A549 (cell line): ENCODE measurements at regions not wholly inside any gene's neighbourhood (a gene's known extent, or its start where the extent isn't known, plus 50 kb on each side); places are given as distances from the start of the nearest gene placed in this dataset.

Experiments used
- ATAC-seq, 2 experiments: fragments of 200-7000 bp in 1 of 2; fragments of >200 bp in 1 of 2; cut with Nextera tagmentation in 1 of 2; cut with Tn5 transposase in 1 of 2; 3 replicates each; pipeline versions ENCODE4 v1.8.0 to v1.9.1; 2018 to 2020; ENCODE audit warnings: mild to moderate bottlenecking in 1 of 2, moderate library complexity in 1 of 2
- CTCF ChIA-PET: fragments of 300-600 bp; sonication (Branson Sonifier 250); formaldehyde crosslinking; extraction: SDS; loops from one replicate; lab custom pipeline; 2021; ENCODE audit warnings: antibody characterized with exemption, inconsistent platforms; lab: Yijun Ruan, JAX
- POLR2A ChIA-PET: fragments of 350-600 bp; formaldehyde crosslinking; extraction: SDS; loops from one replicate; lab custom pipeline; 2021; ENCODE audit warnings: antibody characterized with exemption, inconsistent platforms; lab: Yijun Ruan, JAX
- DNase-seq, 2 experiments: peaks; one replicate each; pipeline versions ENCODE4 v3.0.0 to v3.0.0-alpha.2; 2011 to 2016; ENCODE audit warnings: low read depth in 1 of 2, low spot score in 1 of 2
- FAIRE-seq: peaks from 2 replicates; lab custom pipeline; 2011; peaks lifted over from hg19 to GRCh38; lab: Jason Lieb, UNC
- H3K27ac ChIP-seq, 2 experiments: fragments of >200 bp; sonication (Bioruptor Twin); formaldehyde crosslinking; 3 replicates each; pipeline ENCODE4 v1.5.1; 2016 to 2017
- H3K4me1 ChIP-seq: fragments of >200 bp; sonication (Bioruptor Twin); formaldehyde crosslinking; 3 replicates; pipeline ENCODE4 v1.6.1; 2016
- H3K4me2 ChIP-seq: fragments of >200 bp; sonication (Bioruptor Twin); formaldehyde crosslinking; 3 replicates; pipeline ENCODE4 v1.6.1; 2016
- H3K4me3 ChIP-seq: fragments of >200 bp; sonication (Bioruptor Twin); formaldehyde crosslinking; 3 replicates; pipeline ENCODE4 v1.5.1; 2016
- H3K9me3 ChIP-seq: fragments of >200 bp; sonication (Bioruptor Twin); formaldehyde crosslinking; 3 replicates; pipeline ENCODE4 v1.6.1; 2016
- ATOH8 ChIP-seq: fragments of 250-450 bp; sonication (Bioruptor Pico); IDR thresholded peaks from 2 replicates; pipeline ENCODE4 v1.5.0; 2020; ENCODE audit warnings: low read depth, mild to moderate bottlenecking, moderate library complexity
- BHLHE40 ChIP-seq: IDR thresholded peaks from 2 replicates; pipeline ENCODE4 v1.6.1; 2012; ENCODE audit warnings: low read depth, low read length, inconsistent platforms
- CBX2 ChIP-seq: fragments of 200-600 bp; sonication (generic); IDR thresholded peaks from 2 replicates; pipeline ENCODE4 v1.6.1; 2016; ENCODE audit warnings: low read depth, mild to moderate bottlenecking, borderline replicate concordance
- CBX8 ChIP-seq: fragments of 200-600 bp; sonication (generic); IDR thresholded peaks from 2 replicates; pipeline ENCODE4 v1.6.1; 2016
- CEBPB ChIP-seq, 2 experiments: fragments of >200 bp in 1 of 2; sonication (Bioruptor Twin) in 1 of 2; formaldehyde crosslinking in 1 of 2; IDR thresholded peaks; 2 replicates each; pipeline ENCODE4 v1.6.1; 2012 to 2016
- CHD4 ChIP-seq: fragments of 200-600 bp; sonication (generic); IDR thresholded peaks from 2 replicates; pipeline ENCODE4 v1.6.1; 2016; ENCODE audit warnings: antibody characterized with exemption, mild to moderate bottlenecking, borderline replicate concordance
- E2F6 ChIP-seq: IDR thresholded peaks from 2 replicates; pipeline ENCODE4 v1.6.1; 2012; ENCODE audit warnings: low read depth, borderline replicate concordance
- EHF ChIP-seq: fragments of 250-450 bp; sonication (Bioruptor Pico); IDR thresholded peaks from 2 replicates; pipeline ENCODE4 v1.5.0; 2020; ENCODE audit warnings: mild to moderate bottlenecking
- ESRRA ChIP-seq: fragments of 150-350 bp; IDR thresholded peaks from 2 replicates; pipeline ENCODE4 v1.6.1; 2014; ENCODE audit warnings: mild to moderate bottlenecking, low read length, borderline replicate concordance
- FOSB ChIP-seq: fragments of 250-450 bp; sonication (Bioruptor Pico); IDR thresholded peaks from 2 replicates; pipeline ENCODE4 v1.5.0; 2020; ENCODE audit warnings: mild to moderate bottlenecking, moderate library complexity
- GATA3 ChIP-seq: IDR thresholded peaks from 2 replicates; pipeline ENCODE4 v1.6.1; 2012; ENCODE audit warnings: borderline replicate concordance
- HDAC2 ChIP-seq: fragments of 200-600 bp; sonication (generic); IDR thresholded peaks from 2 replicates; pipeline ENCODE4 v1.6.1; 2016
- HEYL ChIP-seq: fragments of 250-450 bp; sonication (Bioruptor Pico); IDR thresholded peaks from 2 replicates; pipeline ENCODE4 v1.8.0; 2021; ENCODE audit warnings: mild to moderate bottlenecking, moderate library complexity
- HOXA7 ChIP-seq: fragments of 250-450 bp; sonication (Bioruptor Pico); IDR thresholded peaks from 2 replicates; pipeline ENCODE4 v1.5.0; 2020; ENCODE audit warnings: mild to moderate bottlenecking, moderate library complexity
- KDM1A ChIP-seq: fragments of 200-600 bp; sonication (generic); IDR thresholded peaks from 2 replicates; pipeline ENCODE4 v1.6.1; 2016; ENCODE audit warnings: low read depth, mild to moderate bottlenecking
- MAX ChIP-seq: IDR thresholded peaks from 2 replicates; pipeline ENCODE4 v1.6.1; 2012
- MAZ ChIP-seq: fragments of 150-350 bp; IDR thresholded peaks from 2 replicates; pipeline ENCODE4 v1.6.1; 2014; ENCODE audit warnings: antibody characterized with exemption, low read depth, low read length, borderline replicate concordance
- NFE2L2 ChIP-seq: fragments of 150-350 bp; conservative IDR thresholded peaks from 2 replicates; pipeline ENCODE4 v1.6.1; 2014; ENCODE audit warnings: low read length
- PHF8 ChIP-seq: fragments of 200-600 bp; sonication (generic); IDR thresholded peaks from 2 replicates; pipeline ENCODE4 v1.6.1; 2016; ENCODE audit warnings: low read depth, mild to moderate bottlenecking, antibody characterized with exemption, moderate library complexity, borderline replicate concordance
- POLR2AphosphoS2 ChIP-seq: conservative IDR thresholded peaks from 2 replicates; pipeline ENCODE4 v1.6.1; 2012; ENCODE audit warnings: low read length, improper control_type of control experiment, inconsistent platforms
- RAD21 ChIP-seq, 2 experiments: fragments of >200 bp in 1 of 2; sonication (Bioruptor Twin) in 1 of 2; formaldehyde crosslinking in 1 of 2; IDR thresholded peaks in 1 of 2; conservative IDR thresholded peaks in 1 of 2; 2 replicates in 1 of 2; 3 replicates in 1 of 2; pipeline ENCODE4 v1.6.1; 2012 to 2018; ENCODE audit warnings: inconsistent platforms in 1 of 2
- RARB ChIP-seq: fragments of 250-450 bp; sonication (Bioruptor Pico); IDR thresholded peaks from 2 replicates; pipeline ENCODE4 v1.8.0; 2021; ENCODE audit warnings: mild to moderate bottlenecking, moderate library complexity
- SREBF2 ChIP-seq: fragments of 450-650 bp; IDR thresholded peaks from 2 replicates; pipeline ENCODE4 v1.6.1; 2014; ENCODE audit warnings: mild to moderate bottlenecking, moderate library complexity
- WGBS: methylation state at CpG from one replicate; pipeline ENCODE4 v1.1.6; 2017; ENCODE audit errors: missing lambda C conversion rate; 5-methylcytosine and 5-hydroxymethylcytosine counted together

- no peak for DNase-seq
- Histone ChIP-seq H3K4me1 (peaks cover 16% of the 10 kb centered on the region; the same call in 2 of the 3 replicates), H3K9me3 (no peaks in the 10 kb centered on the region), H3K4me3 (no peak overlapping the region), H3K4me2 (peak overlapping the region; percentile 33; the same call in 2 of the 3 replicates), H3K27ac (peak overlapping the region; percentile 33 to 60; a peak in 3 of 6 replicates)
- ChIA-PET CTCF (interaction anchor here (0.6 to 1.3 kb wide), 2 partner anchors 19 to 417 kb away, joined by 3 to 5 read pairs; no protein-coding TSS in a partner anchor), POLR2A (no interaction called here)
- FAIRE-seq, result no peak
- ATAC-seq, result peak; percentile 59 to 61; a peak in 2 of 6 replicates
- no peak for TF ChIP-seq CBX8
- no peak for TF ChIP-seq CHD4
- no peak for TF ChIP-seq BHLHE40
- no peak for TF ChIP-seq CBX2
- no peak for TF ChIP-seq PHF8
- no peak for TF ChIP-seq ATOH8 (CRISPR knock-in tag)
- TF ChIP-seq ESRRA, result no peak
- TF ChIP-seq POLR2AphosphoS2, result no peak
- no peak for TF ChIP-seq HEYL (CRISPR knock-in tag)
- no peak for TF ChIP-seq GATA3
- TF ChIP-seq MAZ, result no peak
- TF ChIP-seq E2F6, result no peak
- TF ChIP-seq EHF (CRISPR knock-in tag), result no peak
- no peak for TF ChIP-seq RARB (CRISPR knock-in tag)
- no peak for TF ChIP-seq SREBF2
- TF ChIP-seq KDM1A, result no peak
- WGBS, result 61% methylated on average over 4 of the region's 4 CpGs
Measured at GRCh38 chr13:31068119-31068423, 93.6 kb downstream of the HSPH1 start.

- H3K9me3 ChIP-seq, result no peaks in the 10 kb centered on the region
- ATAC-seq (peak; percentile 88 to 89), DNase-seq (peak; percentile 15 to 38), FAIRE-seq (no peak)
- TF ChIP-seq CBX8 (no peak), HDAC2 (no peak), CEBPB (IDR thresholded peaks at IDR 0.05) (no peak)
- POLR2A ChIA-PET, result no interaction called here
- H3K4me2 ChIP-seq, result peak overlapping the region; percentile 33; the same call in 2 of the 3 replicates
- WGBS, result 61% methylated on average over 8 of the region's 8 CpGs
- H3K4me1 ChIP-seq, result peaks cover 16% of the 10 kb centered on the region; the same call in 2 of the 3 replicates
- peak overlapping the region; percentile 33 to 60; a peak in 3 of 6 replicates for H3K27ac ChIP-seq
- CTCF ChIA-PET, result interaction anchor here (0.5 to 1.8 kb wide), 5 partner anchors 19 to 417 kb away, joined by 3 to 5 read pairs (median 4); no protein-coding TSS in a partner anchor
- no peak overlapping the region for H3K4me3 ChIP-seq
Measured at GRCh38 chr13:31067416-31068118, 94.1 kb downstream of the HSPH1 start.

- WGBS, result 58% methylated on average over 4 of the region's 4 CpGs
- POLR2A ChIA-PET, result no interaction called here
- no peak for DNase-seq
Measured at GRCh38 chr13:31064636-31065035, 97.1 kb downstream of the HSPH1 start.

More at GRCh38 chr13:31064636-31065035, 97.1 kb downstream of the HSPH1 start:
- no peak overlapping the region for H3K27ac ChIP-seq
- no peak overlapping the region for H3K4me3 ChIP-seq
- no peak overlapping the region for H3K4me2 ChIP-seq
- CTCF ChIA-PET, result interaction anchor here (0.7 to 1.5 kb wide), 2 partner anchors 19 to 135 kb away, joined by 3 to 4 read pairs; partner anchors contain the start of gene B3GLCT
- TF ChIP-seq HOXA7 (CRISPR knock-in tag) (no peak), FOSB (CRISPR knock-in tag) (no peak), RAD21 (conservative IDR thresholded peaks at IDR 0.05 in 1 of 2, IDR thresholded peaks at IDR 0.05 in 1 of 2) (no peak), MAX (no peak), NFE2L2 (no peak)
- H3K9me3 ChIP-seq, result no peaks in the 10 kb centered on the region
- FAIRE-seq (no peak), ATAC-seq (no peak)
- peaks cover 16% of the 10 kb centered on the region; the same call in 2 of the 3 replicates for H3K4me1 ChIP-seq
